NCI-H1417 (cell line): ENCODE measurements at regions not wholly inside any gene's neighbourhood (a gene's known extent, or its start where the extent isn't known, plus 50 kb on each side); places are given as distances from the start of the nearest gene placed in this dataset.

Experiments
- DNase-seq, 3 experiments: peaks; one replicate each; lab custom pipeline; 2025; lab: John Stamatoyannopoulos, UW

DNA sequence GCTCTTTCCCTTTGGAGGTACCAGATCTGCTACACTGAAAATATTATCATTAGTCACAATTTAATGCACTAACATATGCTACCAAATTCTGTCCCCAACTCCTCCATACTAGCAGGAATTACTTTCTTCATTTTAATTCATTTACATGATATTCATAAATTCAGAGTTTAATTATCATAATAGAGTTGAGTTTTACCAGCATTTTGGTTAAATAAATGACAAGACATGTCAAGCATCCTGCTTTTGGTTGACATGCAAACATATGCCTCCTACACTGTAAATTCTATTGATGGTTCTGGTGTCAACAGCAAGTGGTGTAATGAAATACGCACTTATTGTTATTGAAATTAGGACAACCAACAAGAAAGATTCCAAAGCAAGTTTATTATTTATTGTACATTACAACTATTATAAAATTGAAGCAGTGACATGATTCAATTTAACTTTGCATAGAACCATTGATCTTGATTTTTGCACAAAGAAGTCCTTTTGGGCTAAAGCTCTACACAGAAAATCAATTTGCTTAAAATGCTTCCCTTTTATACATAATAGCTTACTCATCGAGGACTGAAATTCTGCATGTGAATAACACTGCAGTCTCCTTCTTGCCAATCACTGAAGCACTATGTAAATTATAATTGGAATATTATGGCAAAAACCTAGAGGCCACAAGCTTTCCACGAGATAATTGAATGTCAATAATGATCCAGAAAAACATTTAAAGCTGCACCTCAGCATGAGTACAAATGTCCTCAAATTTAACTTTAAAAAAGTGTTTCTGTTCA is 728.6 kb upstream of the ADGRL2 start:
- no peak for DNase-seq

DNA sequence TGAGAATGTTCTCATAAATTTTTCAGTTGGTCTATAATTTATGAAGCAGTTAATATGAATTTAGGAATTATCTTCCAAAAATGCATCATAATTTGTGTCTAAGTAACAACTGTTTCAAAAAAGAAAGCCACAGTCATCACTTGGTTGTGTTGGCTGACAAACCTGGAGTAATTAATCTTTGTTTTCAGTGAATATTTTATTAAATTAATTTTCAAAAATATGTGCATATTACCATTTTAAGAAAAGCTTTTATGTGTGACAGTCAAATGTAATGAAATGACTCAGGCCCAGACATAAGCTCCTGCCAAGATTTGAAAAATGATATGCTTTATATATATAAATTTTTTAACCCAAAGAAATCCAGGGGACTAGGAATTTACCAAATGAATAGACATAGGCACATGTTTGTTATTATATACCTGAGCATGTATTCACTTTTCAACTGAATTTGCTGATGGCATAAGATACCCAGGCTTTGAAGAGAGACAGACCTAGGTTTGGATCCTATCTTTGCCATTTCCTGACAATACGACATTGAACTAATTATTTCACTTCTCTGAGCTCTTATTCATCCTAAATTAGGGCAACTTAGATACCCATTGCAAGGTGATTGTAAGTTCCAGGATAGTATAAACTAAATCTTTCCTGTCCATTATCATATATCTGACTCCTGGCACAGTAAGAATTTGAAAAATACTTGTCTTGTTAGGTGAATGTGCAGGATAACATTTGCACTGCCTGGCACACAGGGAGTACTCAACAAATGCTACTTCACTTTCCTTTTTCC is 729.5 kb upstream of the ADGRL2 start:
- DNase-seq, result no peak

DNA sequence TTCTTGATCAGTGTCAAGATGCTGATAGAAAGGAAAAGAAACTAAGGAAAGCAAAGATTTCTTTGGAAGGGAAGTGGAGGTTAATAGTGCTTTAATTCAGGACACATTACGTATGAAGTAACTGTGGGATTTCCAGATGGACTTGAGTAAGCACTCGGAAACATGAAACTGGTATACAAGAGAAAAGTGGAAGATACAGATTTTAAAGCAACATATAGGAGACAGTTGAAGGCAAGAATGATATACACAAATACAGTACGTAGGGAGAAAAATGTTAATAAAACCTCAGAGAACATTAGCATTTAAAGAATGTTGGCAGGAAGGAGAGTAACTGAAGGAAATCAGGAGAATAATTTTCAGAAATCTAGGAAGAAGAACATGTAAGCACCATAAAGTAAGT is 730.9 kb upstream of the ADGRL2 start:
- no peak for DNase-seq

DNA sequence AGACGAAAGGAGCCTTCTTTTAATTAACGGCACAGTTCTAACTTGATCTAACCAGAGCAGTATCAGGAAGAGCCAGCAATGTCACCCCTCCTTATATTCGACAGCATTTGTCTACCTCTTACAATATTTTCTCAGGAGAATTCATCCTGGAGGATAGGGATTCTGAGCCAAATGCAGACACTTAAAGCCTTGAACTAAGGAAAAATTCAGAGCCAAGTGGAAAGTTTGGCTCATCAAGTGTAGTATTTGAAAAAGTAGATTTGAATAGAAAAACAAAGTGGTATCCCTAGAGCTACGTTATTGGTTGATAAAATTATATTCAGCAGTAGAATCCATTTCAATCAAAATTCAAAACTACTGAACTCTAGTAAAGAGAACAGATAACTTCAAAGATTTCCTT is 732.0 kb upstream of the ADGRL2 start:
- no peak for DNase-seq

DNA sequence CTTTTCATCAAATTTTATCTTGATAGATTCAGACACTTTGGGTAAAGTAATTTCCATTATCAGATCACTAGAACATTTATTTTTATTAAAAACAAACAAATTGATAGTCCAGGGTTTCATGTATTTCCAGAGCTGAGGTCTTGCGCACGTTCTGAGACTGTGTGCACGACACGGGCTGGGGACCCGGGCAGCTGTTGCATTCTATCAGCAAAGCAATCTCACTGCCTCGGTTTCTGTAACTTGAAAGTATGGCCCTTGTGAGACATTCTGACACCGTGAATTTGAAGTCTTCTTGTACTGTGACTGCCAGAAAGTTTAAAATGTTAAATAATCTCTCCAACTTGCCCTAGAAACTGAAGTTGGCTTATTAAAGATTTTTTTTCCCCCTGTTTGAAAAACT is 746.9 kb upstream of the ADGRL2 start:
- DNase-seq, result no peak

DNA sequence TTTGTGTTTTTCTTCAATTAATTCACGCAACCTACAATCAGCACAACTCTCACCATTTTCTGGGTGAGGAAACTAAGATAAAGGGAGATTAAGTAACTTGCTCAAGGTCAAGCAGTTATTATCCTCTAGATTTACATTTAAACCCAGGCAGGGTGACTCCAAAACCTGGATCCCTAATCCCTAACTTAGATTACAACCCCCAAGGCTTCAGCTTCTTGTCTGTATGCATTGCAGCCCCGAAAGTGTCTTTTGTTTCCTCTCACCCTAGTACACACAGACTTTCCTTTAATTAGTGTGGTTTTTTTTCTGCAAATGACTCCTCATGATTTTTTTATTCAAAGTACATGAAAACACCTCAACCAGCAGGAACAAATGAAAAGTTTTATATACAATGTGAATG is 748.6 kb upstream of the ADGRL2 start:
- DNase-seq, result no peak

DNA sequence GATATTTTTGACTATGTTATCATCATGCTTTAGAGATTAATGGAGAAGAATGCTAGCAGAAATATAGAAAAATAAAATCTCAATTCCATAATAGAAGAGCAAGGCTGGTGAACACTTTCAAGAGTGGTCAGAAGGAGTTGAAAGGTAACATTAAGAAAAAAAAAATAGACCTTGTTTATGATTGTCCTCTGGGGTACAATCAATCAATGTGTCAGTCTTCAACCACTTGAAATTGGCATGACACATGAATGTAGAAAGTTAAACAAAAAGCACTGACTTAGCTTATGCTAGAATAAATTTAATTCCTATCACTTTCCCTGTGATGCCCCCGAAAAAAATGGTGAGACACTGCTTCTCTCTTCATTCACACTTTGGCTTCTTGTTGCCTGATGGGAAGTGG is 750.3 kb upstream of the ADGRL2 start:
- DNase-seq, result peak in 1 of 3 experiments; percentile 32

DNA sequence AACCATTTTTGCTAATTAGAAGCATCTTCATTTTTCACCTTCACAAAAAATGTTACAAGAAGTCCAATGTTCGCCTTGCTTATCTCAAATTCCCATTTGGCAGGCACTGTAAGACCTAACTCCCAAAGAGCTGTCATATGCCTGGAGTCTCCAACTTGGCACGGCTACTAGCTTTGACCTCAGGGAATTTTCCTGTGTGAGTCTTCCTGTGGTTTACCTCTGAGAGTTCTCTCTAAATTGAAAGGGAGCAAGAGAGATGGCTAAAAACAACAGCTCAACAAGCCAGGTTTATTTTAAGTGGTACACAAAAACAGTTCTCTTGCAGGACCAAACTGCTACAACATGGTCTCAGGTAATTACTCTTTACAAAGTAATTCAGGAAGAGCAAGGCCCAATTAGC is 756.0 kb upstream of the ADGRL2 start:
- no peak for DNase-seq

DNA sequence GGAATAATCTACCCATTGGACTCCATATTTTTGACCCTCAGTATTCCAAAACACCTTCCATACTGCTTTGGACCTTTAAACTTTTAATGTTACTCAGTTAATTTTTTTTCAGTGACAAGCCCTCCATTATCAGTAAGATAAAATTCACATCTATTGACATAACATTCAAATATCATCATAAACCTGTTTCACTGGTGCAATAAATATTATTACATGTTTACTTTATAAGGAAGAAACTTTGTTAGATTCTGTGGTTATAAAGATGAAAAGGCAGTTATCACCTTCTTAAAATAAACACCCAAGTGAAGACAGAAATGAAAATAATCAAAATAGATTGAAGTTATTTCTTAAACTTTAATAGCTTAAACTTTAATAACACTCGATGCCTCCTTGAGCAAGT is 758.5 kb upstream of the ADGRL2 start:
- no peak for DNase-seq

DNA sequence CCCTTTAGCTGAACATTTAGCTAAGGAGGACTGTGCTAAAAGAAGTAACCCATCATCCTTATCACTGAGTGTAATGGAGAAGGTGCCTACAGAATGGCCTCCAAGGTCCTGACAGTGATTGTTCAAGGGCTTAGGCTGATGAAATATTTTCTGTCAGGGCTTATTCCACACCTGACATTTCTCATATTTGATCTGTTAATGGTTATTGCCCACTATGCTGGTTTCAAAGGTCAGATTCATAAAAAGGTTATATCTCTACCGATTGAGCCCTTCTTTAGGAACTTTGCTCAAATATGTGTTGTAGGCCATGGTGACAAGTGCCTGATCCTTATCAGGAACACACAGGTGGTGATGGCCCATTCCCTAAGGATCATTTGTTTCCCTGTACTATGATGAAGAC is 766.4 kb upstream of the ADGRL2 start:
- peak in 1 of 3 experiments; percentile 24 for DNase-seq

DNA sequence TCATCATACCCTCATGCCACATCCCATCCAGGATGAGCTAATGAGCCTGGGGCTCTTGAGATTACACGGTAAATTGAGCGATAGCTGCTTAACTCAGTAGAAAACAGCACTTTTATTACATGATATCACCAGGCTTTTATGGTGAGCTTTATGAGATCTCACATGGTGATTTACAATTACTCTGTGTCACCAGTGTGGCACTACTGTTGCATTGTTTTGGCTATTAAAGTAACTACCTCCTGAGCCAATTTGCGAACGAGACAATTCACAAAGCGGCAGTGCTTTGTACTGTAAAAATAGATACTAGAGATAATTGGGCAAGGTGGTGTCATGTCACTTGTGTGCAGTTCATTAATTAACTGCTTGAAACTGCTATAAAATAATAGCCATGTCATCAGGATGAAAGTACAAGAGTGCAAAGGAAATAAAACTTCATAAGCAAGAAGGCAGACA is 767.7 kb upstream of the ADGRL2 start:
- DNase-seq, result peak; percentile 72 to 97 (median 86)

DNA sequence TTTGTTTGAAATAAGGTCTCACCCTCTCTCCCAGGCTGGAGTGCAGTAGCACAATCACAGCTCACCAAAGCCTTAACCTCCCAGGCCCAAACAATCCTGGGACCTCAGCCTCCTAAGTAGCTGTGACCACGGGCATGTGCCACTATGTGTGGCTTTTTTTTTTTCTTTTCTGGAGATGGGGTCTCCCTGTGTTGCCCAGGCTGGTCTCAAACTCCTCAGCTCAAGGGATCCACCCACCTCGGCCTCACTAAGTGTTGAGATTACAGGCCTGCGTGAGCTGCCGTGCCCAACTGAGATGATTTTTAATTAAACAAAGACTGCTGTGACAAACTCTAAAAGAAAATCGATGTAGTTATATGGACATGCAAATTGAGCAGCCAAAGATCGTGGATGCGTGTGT is 768.4 kb upstream of the ADGRL2 start:
- DNase-seq, result peak in 1 of 3 experiments; percentile 36

DNA sequence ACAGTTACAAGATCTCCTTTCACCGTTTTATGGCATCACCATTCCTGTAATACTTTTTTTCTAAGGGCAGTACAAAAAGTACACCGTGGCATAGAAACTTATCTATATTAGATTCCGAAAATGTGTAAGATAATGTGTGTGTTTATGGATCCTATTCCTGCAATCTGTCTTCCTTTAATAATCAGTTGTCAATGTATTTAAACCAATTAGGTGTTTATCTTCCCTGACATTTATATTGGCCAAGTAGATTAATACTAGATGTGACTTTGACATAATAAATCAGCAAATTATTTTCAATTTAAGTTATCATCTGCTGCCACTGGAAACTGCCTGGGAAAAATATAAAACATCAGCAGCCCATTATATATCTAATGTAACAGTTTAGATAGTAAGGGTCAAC is 770.3 kb upstream of the ADGRL2 start:
- DNase-seq, result peak in 1 of 3 experiments; percentile 58

DNA sequence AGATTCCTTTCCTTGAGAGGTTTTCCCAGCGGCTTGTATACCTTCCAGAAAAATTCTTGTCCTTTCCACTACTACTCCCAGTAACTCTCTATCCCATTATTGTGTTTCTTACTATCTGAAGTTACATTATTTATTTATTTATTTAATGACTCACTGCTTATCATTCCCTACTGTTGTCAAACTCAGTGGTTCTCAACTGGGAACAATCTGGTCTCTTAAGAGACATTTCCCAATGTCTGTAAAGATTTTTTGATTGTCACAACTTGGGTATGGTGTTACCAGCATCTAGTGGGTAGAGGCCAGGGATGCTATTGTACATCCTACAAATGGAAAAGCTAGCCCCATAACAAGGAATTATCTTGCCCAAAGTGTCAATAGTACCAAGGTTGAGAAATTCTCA is 771.5 kb upstream of the ADGRL2 start:
- no peak for DNase-seq

DNA sequence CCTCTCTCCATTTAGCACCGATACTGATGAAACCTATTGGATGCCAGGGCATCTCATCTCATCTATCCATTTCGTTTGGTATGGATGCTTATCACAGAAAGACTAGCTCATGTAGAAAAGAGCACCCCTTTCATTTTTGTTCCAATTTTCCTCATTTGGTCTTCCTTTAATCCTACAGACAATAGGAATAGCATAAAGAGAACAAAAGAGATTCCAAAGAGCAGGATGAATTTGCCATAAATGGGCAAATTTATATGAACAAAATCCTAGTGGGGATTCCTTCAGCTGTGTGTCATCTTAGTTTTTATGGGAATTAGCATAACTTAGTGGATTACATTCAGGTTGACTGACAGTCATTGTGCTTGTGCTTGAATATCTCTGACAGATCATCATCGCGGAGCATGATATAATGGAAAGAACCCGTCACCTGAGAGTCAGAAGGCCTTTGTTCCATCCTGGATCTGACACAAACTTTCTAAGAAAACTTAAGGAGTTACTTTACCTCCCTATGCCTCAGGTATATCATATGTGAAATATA is 777.5 kb upstream of the ADGRL2 start:
- DNase-seq, result no peak

DNA sequence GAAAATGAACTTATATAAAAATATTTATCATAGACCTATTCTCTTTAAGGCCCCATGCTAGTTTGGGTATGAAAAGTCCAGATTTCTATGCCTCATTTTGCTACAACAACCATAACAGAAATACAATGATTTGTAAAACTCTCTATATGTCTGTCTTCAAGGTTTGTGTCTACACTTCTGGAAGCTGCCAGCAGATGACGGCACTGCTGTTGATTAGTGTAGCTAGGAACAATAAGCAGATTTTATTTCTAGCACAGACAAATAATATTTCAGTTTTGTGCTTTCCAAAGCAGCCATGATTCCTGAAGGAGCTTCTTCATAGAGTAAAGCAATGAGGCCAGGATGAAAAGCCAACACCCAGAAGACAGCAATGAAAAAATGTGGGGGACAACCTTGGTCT is 779.6 kb upstream of the ADGRL2 start:
- no peak for DNase-seq

DNA sequence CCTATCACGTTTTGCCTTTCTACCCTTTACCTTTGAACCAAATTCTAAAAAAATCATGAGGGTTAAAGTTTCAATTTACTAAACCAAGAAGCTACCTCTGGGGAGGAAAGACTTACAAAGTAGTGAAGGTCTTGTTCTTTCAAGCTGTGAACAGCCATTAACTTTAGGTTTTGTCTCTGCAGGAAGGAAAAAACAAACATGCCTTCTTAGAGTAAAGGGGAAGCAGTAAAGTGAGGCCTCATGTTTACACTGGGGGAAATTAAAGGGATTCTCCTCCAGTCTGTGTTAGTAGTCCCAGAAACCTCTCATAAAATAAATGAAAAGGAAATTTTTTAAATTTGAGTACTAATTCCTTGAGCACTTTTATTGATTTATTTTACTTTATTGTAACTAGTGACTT is 780.2 kb upstream of the ADGRL2 start:
- DNase-seq, result no peak

DNA sequence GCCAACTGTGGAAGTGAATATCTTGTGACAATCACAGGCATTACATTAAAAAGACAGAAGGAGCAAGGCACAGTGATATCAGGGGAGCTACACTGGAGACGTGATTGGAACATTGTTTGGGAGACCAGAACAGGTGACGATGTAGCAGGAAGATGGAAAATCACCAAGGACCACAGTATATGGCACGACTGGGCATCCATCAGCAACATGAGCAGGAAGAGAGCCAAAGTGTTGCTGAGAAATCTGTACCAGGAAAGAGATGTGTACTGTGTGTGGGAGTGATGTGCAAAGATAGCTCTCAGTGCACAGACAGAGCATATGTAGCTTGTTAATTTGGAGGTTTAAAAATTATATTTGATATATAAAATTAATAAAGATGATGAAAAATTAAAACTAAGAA is 790.6 kb upstream of the ADGRL2 start:
- no peak for DNase-seq

DNA sequence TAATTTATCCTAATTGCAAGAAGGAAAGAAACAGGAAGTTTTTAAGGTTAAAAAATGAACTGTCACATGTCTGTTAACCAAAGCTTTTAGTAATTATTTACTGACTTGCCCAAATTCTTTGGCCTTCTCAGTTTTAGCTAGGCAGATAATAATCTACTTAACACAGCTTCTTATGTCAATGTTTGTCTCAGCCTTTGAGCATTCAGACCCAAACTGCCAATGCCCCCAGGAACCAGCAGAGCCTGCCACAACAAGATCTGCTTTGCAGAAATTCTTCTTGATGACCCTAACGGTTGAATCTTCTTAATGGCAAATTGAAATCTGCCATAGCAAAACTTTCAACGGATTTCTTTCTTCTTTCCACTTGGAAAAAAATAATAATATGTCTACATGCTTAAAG is 792.4 kb upstream of the ADGRL2 start:
- DNase-seq, result no peak

DNA sequence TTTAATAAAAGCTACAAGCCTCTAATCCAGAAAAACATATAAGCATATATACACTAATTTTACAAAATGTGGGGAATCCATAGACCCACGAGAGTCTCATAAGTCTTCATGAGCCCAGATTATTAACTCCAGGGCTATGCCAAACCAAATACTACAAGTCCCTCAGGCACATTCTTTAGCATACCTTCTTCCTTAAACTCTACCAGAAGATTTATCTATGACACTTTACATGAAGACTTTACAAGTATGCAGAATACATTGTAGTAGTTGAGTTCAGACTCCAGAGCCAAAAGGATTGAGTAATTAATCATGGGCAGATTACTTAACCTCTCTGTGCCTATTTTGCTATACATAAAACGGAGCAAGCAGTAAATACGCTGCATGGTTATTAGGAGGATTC is 793.7 kb upstream of the ADGRL2 start:
- DNase-seq, result no peak

DNA sequence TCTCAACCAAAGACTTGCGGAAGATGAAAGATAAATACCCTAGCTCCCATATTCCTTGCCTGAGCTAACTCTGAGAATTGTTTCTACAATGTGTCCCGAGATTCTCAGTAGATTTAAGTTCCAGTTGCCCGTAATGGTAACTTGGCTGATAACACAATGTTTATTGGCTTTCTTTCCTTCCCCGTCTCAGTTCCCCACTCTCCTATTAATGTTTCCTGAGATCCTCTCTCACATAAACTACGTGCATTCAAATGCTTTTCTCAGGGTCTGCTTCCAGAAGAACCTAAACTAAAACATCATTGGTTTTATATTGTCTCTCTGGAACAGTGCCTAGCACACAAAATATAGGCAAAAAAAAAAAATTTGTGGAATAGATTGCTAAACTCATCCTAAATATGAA is 794.2 kb upstream of the ADGRL2 start:
- DNase-seq, result no peak

DNA sequence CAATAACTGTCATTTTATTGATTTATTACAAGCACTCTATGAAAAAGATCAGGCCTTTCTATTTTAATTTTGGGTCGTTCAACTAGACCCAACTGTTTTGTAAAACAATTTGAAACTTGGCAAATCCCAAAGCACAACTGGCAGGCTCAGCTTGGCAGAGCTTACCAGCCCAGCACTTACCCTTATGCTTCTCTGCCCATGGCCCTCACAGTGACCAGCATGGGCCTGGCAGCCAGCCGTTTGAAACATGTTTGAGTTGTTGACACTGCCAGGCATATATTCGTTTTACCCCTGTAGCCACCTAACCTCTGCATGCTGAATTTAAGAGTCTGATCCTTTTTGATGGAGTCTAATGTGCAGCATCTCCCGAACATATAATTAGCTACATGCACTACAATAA is 796.7 kb upstream of the ADGRL2 start:
- peak in 1 of 3 experiments; percentile 5 for DNase-seq

DNA sequence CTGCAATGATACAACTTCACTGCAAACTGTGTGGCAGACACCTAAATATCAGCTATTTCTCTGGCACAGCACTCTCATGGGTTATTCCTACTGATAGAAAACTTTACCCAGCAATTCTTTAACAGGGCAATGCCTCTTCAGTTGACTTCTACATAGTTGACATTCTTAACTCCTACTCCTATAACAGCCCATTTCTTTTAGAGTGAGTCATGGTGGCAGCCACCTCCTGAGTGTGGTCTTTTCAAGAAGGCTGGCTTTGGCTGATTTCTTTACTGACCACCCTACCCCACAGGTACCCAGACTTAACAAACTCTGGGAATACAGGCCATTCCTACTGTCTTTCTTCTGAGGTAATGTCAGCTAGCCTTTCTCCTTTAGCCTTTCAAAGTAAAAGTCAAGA is 805.8 kb upstream of the ADGRL2 start:
- no peak for DNase-seq
